ENCODE measurements at regions not wholly inside any gene's neighbourhood (a gene's known extent, or its start where the extent isn't known, plus 50 kb on each side); places are given as distances from the start of the nearest gene placed in this dataset.
"Not testable (repeated sequence)": the region's sequence is repeated elsewhere in the genome, so short reads cannot be mapped to it uniquely, and the experiment has no call there.

DNA sequence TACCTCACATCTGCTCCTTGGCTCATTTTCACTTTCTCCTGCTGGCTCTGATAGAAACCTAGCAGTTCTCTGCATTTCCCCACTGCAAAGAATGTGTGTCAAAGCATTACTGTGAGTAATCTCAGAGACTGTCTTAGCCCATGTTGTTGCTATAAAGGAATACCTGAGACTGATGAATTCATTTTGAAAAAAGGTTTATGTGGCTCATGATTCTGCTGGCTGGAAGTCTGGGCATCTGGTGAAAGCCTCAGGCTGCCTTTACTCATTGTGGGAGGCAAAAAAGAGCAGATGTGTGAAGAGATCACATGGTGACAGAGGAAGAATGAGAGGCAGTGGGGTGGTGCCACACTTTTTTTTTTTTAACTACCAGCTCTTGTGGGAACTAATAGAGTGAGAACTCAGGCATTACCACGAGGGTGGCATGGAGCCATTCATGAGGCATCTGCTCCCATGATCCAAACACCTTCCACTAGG lies 191.6 kb upstream of the CTNND2 start:
- no peak for DNase-seq (ENCODE audit: insufficient read length, low spot score)
- TF ChIP-seq CTCF (IDR thresholded peaks at IDR 0.05; ENCODE audit: insufficient read depth, missing control alignments), result no peak
- FAIRE-seq, result no peak

- DNase-seq (ENCODE audit: insufficient read length, low spot score) (no peak), FAIRE-seq (no peak)
- TF ChIP-seq CTCF (IDR thresholded peaks at IDR 0.05; ENCODE audit: insufficient read depth, missing control alignments), result no peak
Observed at GRCh38 chr5:12093586-12093985, 189.3 kb upstream of the CTNND2 start.

DNA sequence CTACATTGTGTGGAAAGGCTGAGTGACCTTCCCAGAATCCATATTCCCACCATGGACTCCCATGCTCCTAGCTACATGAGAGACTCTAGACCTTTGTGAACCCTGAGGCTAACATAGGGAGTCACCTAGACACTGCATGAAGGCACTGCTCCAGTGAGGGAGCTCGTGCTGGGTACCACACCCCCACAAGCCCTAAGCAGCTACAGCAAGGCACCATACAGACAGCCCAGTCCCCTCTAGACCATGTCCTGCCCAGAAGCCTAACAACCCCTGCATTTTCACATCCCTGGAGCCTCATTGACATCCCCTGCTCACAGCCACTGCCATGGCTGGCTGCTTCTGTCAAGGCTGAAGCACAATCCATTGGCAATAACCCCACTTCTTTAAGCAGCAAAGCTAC lies 176.5 kb upstream of the CTNND2 start:
- no peak for DNase-seq (ENCODE audit: insufficient read length, low spot score)
- no peak for FAIRE-seq
- no peak for TF ChIP-seq CTCF (IDR thresholded peaks at IDR 0.05; ENCODE audit: insufficient read depth, missing control alignments)

DNA sequence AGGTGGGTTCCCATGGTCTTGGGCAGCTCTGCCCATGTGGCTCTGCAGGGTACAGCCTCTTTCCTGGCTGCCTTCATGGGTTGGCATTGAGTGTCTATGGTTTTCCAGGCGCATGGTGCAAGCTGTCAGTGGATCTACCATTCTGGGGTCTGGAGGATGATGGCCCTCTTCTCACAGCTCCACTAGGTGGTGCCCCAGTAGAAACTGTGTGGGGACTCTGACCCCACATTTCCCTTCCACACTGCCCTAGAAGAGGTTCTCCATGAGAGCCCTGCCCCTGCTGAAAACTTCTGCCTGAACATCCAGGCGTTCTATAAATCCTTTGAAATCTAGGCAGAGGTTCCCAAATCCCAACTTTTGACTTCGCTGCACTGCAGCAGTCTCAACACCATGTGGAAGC lies 174.0 kb upstream of the CTNND2 start:
- not testable (repeated sequence) for DNase-seq (ENCODE audit: insufficient read length, low spot score); FAIRE-seq

DNA sequence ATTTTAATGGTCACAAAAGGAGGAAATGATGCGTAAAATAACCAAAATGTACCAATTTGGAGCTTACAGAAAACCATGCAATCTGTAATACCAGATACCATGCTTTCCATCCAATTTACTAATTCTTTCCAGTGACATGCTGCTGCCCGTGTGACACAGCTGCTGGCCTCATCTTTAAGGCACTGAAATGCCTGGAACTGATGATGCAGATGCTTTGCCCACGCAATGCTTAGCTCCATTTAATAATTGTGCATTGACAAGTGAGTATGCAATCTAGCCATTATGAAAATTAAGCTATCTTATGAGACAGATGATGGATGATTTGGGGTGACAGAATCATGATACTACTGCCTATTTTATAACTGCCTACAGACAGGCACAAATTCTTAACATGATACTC lies 169.2 kb upstream of the CTNND2 start:
- FAIRE-seq (no peak), DNase-seq (ENCODE audit: insufficient read length, low spot score) (no peak)
- TF ChIP-seq CTCF (IDR thresholded peaks at IDR 0.05; ENCODE audit: insufficient read depth, missing control alignments), result no peak

GRCh38 chr5:12072441-12072840 lies 168.2 kb upstream of the CTNND2 start:
- no peak for DNase-seq (ENCODE audit: insufficient read length, low spot score)
- TF ChIP-seq CTCF (IDR thresholded peaks at IDR 0.05; ENCODE audit: insufficient read depth, missing control alignments), result no peak
- FAIRE-seq, result no peak

DNA sequence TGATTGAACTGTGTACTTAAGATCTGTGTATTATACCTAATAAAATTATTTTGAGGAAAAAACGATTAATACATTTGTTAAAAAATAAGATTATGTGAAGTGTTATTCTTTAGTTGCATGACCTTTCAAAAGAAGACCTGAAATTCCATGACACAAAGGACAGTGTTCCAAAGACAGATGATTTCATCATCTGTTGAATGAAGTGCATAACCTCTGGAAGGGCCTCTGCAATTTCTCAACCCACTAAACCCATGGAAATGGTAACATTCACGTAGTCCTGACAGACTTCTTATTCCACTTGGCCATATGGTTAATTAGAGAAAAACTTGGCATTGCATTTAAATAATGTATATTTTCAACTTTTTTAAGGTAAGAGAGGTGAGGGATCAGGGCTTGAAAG lies 167.2 kb upstream of the CTNND2 start:
- FAIRE-seq, result no peak
- no peak for TF ChIP-seq CTCF (IDR thresholded peaks at IDR 0.05; ENCODE audit: insufficient read depth, missing control alignments)

GRCh38 chr5:12023614-12024241 lies 119.5 kb upstream of the CTNND2 start:
- DNase-seq (ENCODE audit: insufficient read length, low spot score), result no peak
- FAIRE-seq, result peak; percentile 84
- peak; percentile 85 for TF ChIP-seq CTCF (IDR thresholded peaks at IDR 0.05; ENCODE audit: insufficient read depth, missing control alignments)

More for the DNA sequence above, 167.2 kb upstream of the CTNND2 start:
- DNase-seq (ENCODE audit: insufficient read length, low spot score), result no peak
